IgD-negative memory B cell (primary cell): ENCODE measurements at regions not wholly inside any gene's neighbourhood (a gene's known extent, or its start where the extent isn't known, plus 50 kb on each side); places are given as distances from the start of the nearest gene placed in this dataset.
"Not testable (repeated sequence)": the region's sequence is repeated elsewhere in the genome, so short reads cannot be mapped to it uniquely, and the experiment has no call there.

Experiments used
- H3K27ac Mint-ChIP-seq, 3 donors: one replicate each; pipeline ENCODE4 v1.8.0; 2020 to 2022; ENCODE audit warnings: mild to moderate bottlenecking in 3 of 3, mixed read lengths in 3 of 3, moderate library complexity in 1 of 3
- H3K27me3 Mint-ChIP-seq: one replicate; pipeline ENCODE4 v1.8.0; 2021; ENCODE audit warnings: mixed read lengths
- H3K36me3 Mint-ChIP-seq: one replicate; pipeline ENCODE4 v1.8.0; 2020; ENCODE audit warnings: mild to moderate bottlenecking, mixed read lengths
- H3K4me1 Mint-ChIP-seq, 3 donors: one replicate each; pipeline ENCODE4 v1.8.0; 2020 to 2022; ENCODE audit warnings: mixed read lengths in 3 of 3, mild to moderate bottlenecking in 1 of 3
- H3K4me3 Mint-ChIP-seq, 4 donors: one replicate each; pipeline ENCODE4 v1.8.0; 2020 to 2022; ENCODE audit warnings: mild to moderate bottlenecking in 4 of 4, mixed read lengths in 4 of 4, moderate library complexity in 3 of 4
- H3K9me3 Mint-ChIP-seq, 3 donors: one replicate each; pipeline ENCODE4 v1.8.0; 2020 to 2021; ENCODE audit warnings: mixed read lengths in 3 of 3, mild to moderate bottlenecking in 1 of 3

- H3K9me3 Mint-ChIP-seq = peaks cover 9 to 44% (median 22%) of the 10 kb centered on the region in 3 donors
- H3K27ac Mint-ChIP-seq = no peak overlapping the region
- H3K4me1 Mint-ChIP-seq = no peaks in the 10 kb centered on the region
- no peak overlapping the region for H3K4me3 Mint-ChIP-seq
- no peaks in the 10 kb centered on the region for H3K27me3 Mint-ChIP-seq
- H3K36me3 Mint-ChIP-seq = peaks cover 6% of the 10 kb centered on the region
Measured at GRCh38 chr1:43108080-43108479, 64.0 kb downstream of the EBNA1BP2 start.

DNA sequence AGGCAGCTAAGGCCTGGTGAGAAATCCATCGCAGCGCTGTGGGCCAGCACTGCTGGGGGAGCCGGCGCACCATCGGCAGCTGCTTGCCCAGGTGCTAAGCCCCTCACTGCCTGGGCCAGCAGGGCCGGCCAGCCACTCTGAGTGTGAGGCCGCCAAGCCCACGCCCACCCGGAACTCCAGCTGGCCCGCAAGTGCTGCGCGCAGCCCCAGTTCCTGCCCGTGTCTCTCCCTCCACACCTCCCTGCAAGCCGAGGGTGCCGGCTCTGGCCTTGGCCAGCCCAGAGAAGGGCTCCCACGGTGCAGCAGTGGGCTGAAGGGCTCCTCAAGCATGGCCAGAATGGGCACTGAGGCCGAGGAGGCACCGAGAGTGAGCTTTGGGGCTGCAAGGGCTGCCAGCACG is 64.4 kb downstream of the EBNA1BP2 start:
- Mint-ChIP-seq H3K27ac (no peak overlapping the region), H3K36me3 (peaks cover 6% of the 10 kb centered on the region), H3K27me3 (no peaks in the 10 kb centered on the region), H3K4me3 (no peak overlapping the region), H3K4me1 (no peaks in the 10 kb centered on the region), H3K9me3 (peaks cover 9 to 44% (median 24%) of the 10 kb centered on the region in 3 donors)

GRCh38 chr1:43104027-43104763 is 67.9 kb downstream of the EBNA1BP2 start:
- H3K36me3 Mint-ChIP-seq = peaks cover 4% of the 10 kb centered on the region
- H3K27ac Mint-ChIP-seq = no peak overlapping the region
- H3K4me3 Mint-ChIP-seq = no peak overlapping the region
- no peaks in the 10 kb centered on the region for H3K27me3 Mint-ChIP-seq
- H3K9me3 Mint-ChIP-seq = peaks cover 6 to 30% (median 11%) of the 10 kb centered on the region in 3 donors
- H3K4me1 Mint-ChIP-seq = no peaks in the 10 kb centered on the region

DNA sequence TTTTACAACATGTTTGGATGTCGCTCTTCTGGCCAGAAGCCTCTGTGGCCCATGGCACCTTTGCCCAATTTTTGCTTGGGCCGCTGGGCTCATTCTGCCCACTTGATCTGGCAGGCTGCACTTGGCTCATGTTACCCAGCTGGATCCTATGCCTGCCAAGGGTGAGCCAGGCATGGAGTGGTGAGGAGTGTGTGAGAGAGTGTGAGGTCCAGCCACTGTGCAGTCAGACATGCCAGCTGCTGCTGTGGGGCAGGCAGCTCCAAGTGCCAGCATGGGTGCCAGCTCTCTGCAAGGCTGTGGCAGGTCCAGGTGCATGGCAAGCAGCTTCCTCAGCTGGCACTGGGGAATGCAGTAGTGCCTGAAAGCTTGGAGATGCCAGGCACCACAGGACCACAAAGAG is 71.0 kb downstream of the EBNA1BP2 start:
- no peak overlapping the region for H3K27ac Mint-ChIP-seq
- peaks cover 1 to 17% (median 5%) of the 10 kb centered on the region in 3 donors for H3K9me3 Mint-ChIP-seq
- H3K27me3 Mint-ChIP-seq = no peaks in the 10 kb centered on the region
- H3K4me1 Mint-ChIP-seq = no peaks in the 10 kb centered on the region
- H3K4me3 Mint-ChIP-seq = peak overlapping the region in 1 of 4 donors; percentile 10
- H3K36me3 Mint-ChIP-seq = peaks cover 4% of the 10 kb centered on the region

GRCh38 chr1:43098200-43098599 is 73.9 kb downstream of the EBNA1BP2 start:
- peaks cover 1% of the 10 kb centered on the region for H3K27me3 Mint-ChIP-seq

DNA sequence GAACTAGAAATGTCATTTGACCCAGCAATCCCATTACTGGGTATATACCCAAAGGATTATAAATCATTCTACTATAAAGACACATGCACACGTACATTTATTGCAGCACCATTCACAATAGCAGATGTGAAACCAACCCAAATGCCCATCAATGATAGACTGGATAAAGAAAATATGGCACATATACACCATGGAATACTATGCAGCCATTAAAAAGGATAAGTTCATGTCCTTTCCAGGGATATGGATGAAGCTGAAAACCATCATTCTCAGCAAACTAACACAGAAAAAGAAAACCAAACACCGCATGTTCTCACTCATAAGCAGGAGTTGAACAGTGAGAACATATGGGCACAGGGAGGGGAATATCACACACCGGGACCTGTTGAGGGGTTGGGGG is 75.6 kb downstream of the EBNA1BP2 start:
- H3K27ac Mint-ChIP-seq, H3K27me3 Mint-ChIP-seq, H3K36me3 Mint-ChIP-seq, H3K4me1 Mint-ChIP-seq, H3K4me3 Mint-ChIP-seq, H3K9me3 Mint-ChIP-seq: not testable (repeated sequence)

More at GRCh38 chr1:43098200-43098599, 73.9 kb downstream of the EBNA1BP2 start:
- no peaks in the 10 kb centered on the region for H3K4me1 Mint-ChIP-seq
- no peak overlapping the region for H3K27ac Mint-ChIP-seq
- peaks cover 0 to 2% (median 1%) of the 10 kb centered on the region in 3 donors for H3K9me3 Mint-ChIP-seq
- H3K4me3 Mint-ChIP-seq = no peak overlapping the region
- no peaks in the 10 kb centered on the region for H3K36me3 Mint-ChIP-seq

DNA sequence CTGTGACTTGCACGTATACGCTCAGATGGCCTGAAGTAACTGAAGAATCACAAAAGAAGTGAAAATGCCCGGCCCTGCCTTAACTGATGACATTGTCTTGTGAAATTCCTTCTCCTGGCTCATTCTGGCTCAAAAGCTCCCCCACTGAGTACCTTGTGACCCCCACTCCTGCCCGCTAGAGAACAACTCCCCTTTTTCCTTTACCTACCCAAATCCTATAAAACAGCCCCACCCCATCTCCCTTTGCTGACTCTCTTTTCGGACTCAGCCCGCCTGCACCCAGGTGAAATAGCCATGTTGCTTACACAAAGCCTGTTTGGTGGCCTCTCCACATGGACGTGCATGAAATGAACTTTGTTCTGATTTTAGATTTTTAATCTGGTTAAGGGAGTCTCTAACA is 81.3 kb downstream of the EBNA1BP2 start:
- not testable (repeated sequence) for H3K36me3 Mint-ChIP-seq, H3K4me1 Mint-ChIP-seq, H3K9me3 Mint-ChIP-seq, H3K27ac Mint-ChIP-seq, H3K4me3 Mint-ChIP-seq
- H3K27me3 Mint-ChIP-seq = peaks cover 14% of the 10 kb centered on the region

GRCh38 chr1:43090157-43090556 is 81.9 kb downstream of the EBNA1BP2 start:
- H3K27ac Mint-ChIP-seq, H3K4me1 Mint-ChIP-seq, H3K4me3 Mint-ChIP-seq, H3K36me3 Mint-ChIP-seq, H3K9me3 Mint-ChIP-seq: not testable (repeated sequence)
- peaks cover 14% of the 10 kb centered on the region for H3K27me3 Mint-ChIP-seq

GRCh38 chr1:43083375-43083891 is 88.7 kb downstream of the EBNA1BP2 start:
- peaks cover 5% of the 10 kb centered on the region for H3K27me3 Mint-ChIP-seq
- no peak overlapping the region for H3K4me3 Mint-ChIP-seq
- no peaks in the 10 kb centered on the region for H3K9me3 Mint-ChIP-seq
- H3K4me1 Mint-ChIP-seq = no peaks in the 10 kb centered on the region
- H3K36me3 Mint-ChIP-seq = no peaks in the 10 kb centered on the region
- no peak overlapping the region for H3K27ac Mint-ChIP-seq

DNA sequence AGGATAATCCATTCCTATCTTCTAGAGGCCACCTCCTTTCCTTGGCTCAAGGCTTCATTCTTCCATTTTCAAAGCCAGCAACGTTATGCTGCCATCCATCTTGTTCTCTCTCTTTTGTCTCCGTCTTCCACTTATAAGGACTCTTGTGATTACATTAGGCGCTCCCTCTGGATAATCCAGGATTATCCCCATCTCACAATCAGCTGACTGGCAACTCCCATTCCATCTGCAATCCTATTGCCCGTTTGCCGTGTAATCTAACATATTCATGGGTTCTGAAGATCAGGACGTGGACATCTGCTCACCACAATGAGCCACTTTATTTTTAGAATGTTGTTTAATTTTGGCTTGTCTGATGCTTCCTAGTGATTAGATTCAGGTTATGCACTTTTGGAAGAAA is 89.3 kb downstream of the EBNA1BP2 start:
- Mint-ChIP-seq H3K27me3 (peaks cover 3% of the 10 kb centered on the region), H3K27ac (no peak overlapping the region), H3K36me3 (no peaks in the 10 kb centered on the region), H3K4me1 (no peaks in the 10 kb centered on the region), H3K9me3 (no peaks in the 10 kb centered on the region), H3K4me3 (no peak overlapping the region)

GRCh38 chr1:43077273-43077672 is 94.8 kb downstream of the EBNA1BP2 start:
- no peak overlapping the region for H3K27ac Mint-ChIP-seq
- no peak overlapping the region for H3K4me3 Mint-ChIP-seq
- peaks cover 11 to 13% (median 12%) of the 10 kb centered on the region in 3 donors for H3K4me1 Mint-ChIP-seq
- no peaks in the 10 kb centered on the region for H3K36me3 Mint-ChIP-seq
- H3K9me3 Mint-ChIP-seq = no peaks in the 10 kb centered on the region
- H3K27me3 Mint-ChIP-seq = no peaks in the 10 kb centered on the region

GRCh38 chr1:43074709-43075108 is 97.4 kb downstream of the EBNA1BP2 start:
- Mint-ChIP-seq H3K9me3 (no peaks in the 10 kb centered on the region), H3K4me3 (no peak overlapping the region), H3K36me3 (no peaks in the 10 kb centered on the region), H3K4me1 (peaks cover 21 to 28% (median 26%) of the 10 kb centered on the region in 3 donors), H3K27ac (no peak overlapping the region), H3K27me3 (no peaks in the 10 kb centered on the region)

DNA sequence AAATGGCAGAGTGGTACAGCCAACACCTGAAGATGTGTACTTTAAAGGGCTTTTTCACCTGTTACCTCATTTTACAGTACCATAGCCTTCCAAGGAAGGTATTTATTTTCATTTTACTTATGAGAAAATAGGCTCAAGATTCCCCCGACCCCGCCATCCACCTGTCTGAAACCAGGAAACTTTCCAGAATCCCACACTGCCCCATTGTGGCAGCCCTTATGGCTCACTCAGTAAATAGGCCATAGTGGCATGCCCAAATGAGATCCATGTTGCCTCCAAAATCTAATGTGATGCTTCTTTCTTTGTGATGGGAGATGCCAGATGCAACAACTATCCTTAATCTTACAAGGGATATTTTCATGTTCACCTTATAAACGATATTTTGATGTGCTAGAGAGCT is 97.8 kb downstream of the EBNA1BP2 start:
- Mint-ChIP-seq H3K27me3 (no peaks in the 10 kb centered on the region), H3K9me3 (no peaks in the 10 kb centered on the region), H3K4me3 (no peak overlapping the region), H3K36me3 (no peaks in the 10 kb centered on the region), H3K27ac (no peak overlapping the region), H3K4me1 (peaks cover 21 to 28% (median 26%) of the 10 kb centered on the region in 3 donors)

DNA sequence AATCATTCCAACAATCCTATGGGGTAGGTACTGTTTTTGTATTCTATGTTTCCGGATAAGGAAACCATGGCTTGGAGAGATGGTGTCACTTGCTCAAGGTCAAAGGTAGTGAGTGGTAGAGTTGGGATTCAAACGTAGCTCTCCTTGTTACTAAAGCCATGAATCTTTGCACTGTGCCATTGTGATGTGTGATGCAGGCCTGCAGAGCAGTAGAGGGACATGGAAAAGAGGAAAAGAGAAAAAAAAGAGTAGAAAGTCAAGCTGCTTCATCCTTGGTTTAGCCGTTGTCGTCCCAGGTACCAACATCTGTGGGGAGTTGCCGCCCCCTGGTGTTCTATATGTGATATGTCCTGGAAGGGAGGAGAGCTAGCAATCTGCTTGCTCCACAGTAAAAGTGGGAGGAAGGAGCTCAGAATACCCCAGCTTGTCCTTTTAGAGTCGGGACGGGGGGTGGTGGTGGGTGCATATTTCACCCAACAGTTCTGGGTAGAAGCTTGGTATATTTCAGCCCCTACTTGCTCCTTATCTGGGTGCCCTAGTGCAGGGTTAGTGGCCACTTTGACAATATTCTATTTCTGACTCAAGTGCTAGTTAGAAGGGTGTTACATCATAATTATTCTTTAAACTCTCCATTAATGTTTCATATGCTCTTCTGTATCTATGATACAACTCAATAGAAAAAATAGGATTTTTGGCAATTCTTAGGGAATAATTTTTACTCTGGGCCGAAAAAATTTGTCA is 98.4 kb downstream of the EBNA1BP2 start:
- Mint-ChIP-seq H3K27ac (peak overlapping the region; percentile 11 to 46 (median 32)), H3K9me3 (no peaks in the 10 kb centered on the region), H3K4me3 (peak overlapping the region in 3 of 4 donors; percentile 10 to 91 (median 35)), H3K27me3 (no peaks in the 10 kb centered on the region), H3K36me3 (no peaks in the 10 kb centered on the region), H3K4me1 (peaks cover 21 to 28% (median 26%) of the 10 kb centered on the region in 3 donors)

- Mint-ChIP-seq H3K27me3 (no peaks in the 10 kb centered on the region), H3K4me1 (peaks cover 26 to 31% (median 30%) of the 10 kb centered on the region in 3 donors), H3K4me3 (peak overlapping the region in 2 of 4 donors; percentile 52 to 73), H3K9me3 (no peaks in the 10 kb centered on the region), H3K27ac (peak overlapping the region in 2 of 3 donors; percentile 46 to 51), H3K36me3 (no peaks in the 10 kb centered on the region)
Measured at GRCh38 chr1:43072314-43072713, 99.8 kb downstream of the EBNA1BP2 start.
